ENCODE measurements at regions not wholly inside any gene's neighbourhood (a gene's known extent, or its start where the extent isn't known, plus 50 kb on each side); places are given as distances from the start of the nearest gene placed in this dataset.

GRCh38 chr15:37452498-37452897 is 352.1 kb upstream of the MEIS2 start:
- no peak overlapping the region for H3K4me2 ChIP-seq (ENCODE audit: insufficient read depth, insufficient read length, low read length)
- H3K4ac ChIP-seq (ENCODE audit: low read depth, low read length), result no peak overlapping the region
- no peak overlapping the region for H3K23ac ChIP-seq (ENCODE audit: insufficient read length, low read depth, low read length)
- no peak overlapping the region for H3K9ac ChIP-seq (ENCODE audit: extremely low read depth, insufficient read length, low read length)
- peaks cover 6 to 9% (median 8%) of the 10 kb centered on the region in 3 experiments; a peak in 6 of 7 replicates for H3K36me3 Mint-ChIP-seq (ENCODE audit: insufficient read depth in 1 of 3, low read depth in 3 of 3)
- H3K14ac ChIP-seq (ENCODE audit: insufficient read depth, low read length), result no peak overlapping the region
- no peaks in the 10 kb centered on the region for H4K20me1 ChIP-seq (ENCODE audit: control insufficient read depth, insufficient read depth, insufficient read length)
- no peak overlapping the region for H4K91ac ChIP-seq (ENCODE audit: insufficient read length, low read depth, low read length)
- no peak overlapping the region for H3K4me3 Mint-ChIP-seq
- peaks cover 10% of the 10 kb centered on the region for H3K9me3 ChIP-seq (ENCODE audit: control insufficient read depth, low read depth, low read length)
- no peak overlapping the region for H3T11ph ChIP-seq (ENCODE audit: low read length)
- H2AK5ac ChIP-seq (ENCODE audit: insufficient read length, low read length), result no peak overlapping the region
- no peak overlapping the region for H2BK120ac ChIP-seq (ENCODE audit: low read depth, low read length, poor library complexity, severe bottlenecking)
- DNase-seq, result no peak
- peaks cover 20 to 24% of the 10 kb centered on the region in 2 experiments for H3K9me3 Mint-ChIP-seq
- H3K79me2 ChIP-seq (ENCODE audit: insufficient read depth, low read length), result no peaks in the 10 kb centered on the region
- no peak overlapping the region for H2BK20ac ChIP-seq (ENCODE audit: low read depth, low read length, poor library complexity, severe bottlenecking)
- WGBS (ENCODE audit: extremely low coverage, insufficient read length, low lambda C conversion rate), result no CpG with 5 or more reads among the region's 1 CpG
- H3K4me1 Mint-ChIP-seq, result no peaks in the 10 kb centered on the region
- no peaks in the 10 kb centered on the region for H3K4me1 ChIP-seq (ENCODE audit: insufficient read depth, low read length)
- no peak for TF ChIP-seq CTCF (conservative IDR thresholded peaks at IDR 0.05)
- no peaks in the 10 kb centered on the region for H3K27me3 Mint-ChIP-seq (ENCODE audit: low read depth)
- no peaks in the 10 kb centered on the region for H3K23me2 ChIP-seq (ENCODE audit: insufficient read length, low read depth, low read length, poor library complexity, severe bottlenecking)
- H3K27ac ChIP-seq (ENCODE audit: insufficient read length, low read depth, low read length), result no peak overlapping the region
- no peak overlapping the region for H3K18ac ChIP-seq (ENCODE audit: insufficient read length, low read depth, low read length)
- no peak overlapping the region for H3K56ac ChIP-seq (ENCODE audit: insufficient read length, low read depth, low read length)
- no peak overlapping the region for H2BK15ac ChIP-seq (ENCODE audit: low read depth, low read length)
- H3K27me3 ChIP-seq (ENCODE audit: insufficient read depth, low read length), result no peaks in the 10 kb centered on the region
- no peak overlapping the region for H2BK12ac ChIP-seq (ENCODE audit: insufficient read length, low read depth, low read length)
- H2AFZ ChIP-seq (ENCODE audit: low read length), result no peak overlapping the region
- H2BK5ac ChIP-seq (ENCODE audit: insufficient read length, low read length), result no peak overlapping the region
- no peak overlapping the region for H4K8ac ChIP-seq (replicated peaks; ENCODE audit: insufficient read length, low read depth, low read length)
- no peak overlapping the region for H3K27ac Mint-ChIP-seq
- no peak overlapping the region for H4K5ac ChIP-seq (ENCODE audit: insufficient read length, low read depth, low read length)
- no peaks in the 10 kb centered on the region for H3K79me1 ChIP-seq (ENCODE audit: insufficient read depth, low read depth, low read length, poor library complexity, severe bottlenecking)
